Endothelial cell of umbilical vein (primary cell): ENCODE measurements at regions not wholly inside any gene's neighbourhood (a gene's known extent, or its start where the extent isn't known, plus 50 kb on each side); places are given as distances from the start of the nearest gene placed in this dataset.

Experiments used
- BruUV-seq: library from RNA; stranded (reverse); fragments of 400-500 nt; replicated peaks from 2 replicates; lab custom pipeline; 2021; lab: Mats Ljungman, UMichigan
- CTCF ChIA-PET: fragments of 300-600, 350-600 bp; sonication (Branson Sonifier 250); formaldehyde crosslinking; loops from one replicate; lab custom pipeline; 2021; ENCODE audit warnings: antibody characterized with exemption, inconsistent platforms; lab: Charles Lee
- POLR2A ChIA-PET: fragments of 300-600, 350-600 bp; sonication (Branson Sonifier 250); formaldehyde crosslinking; loops from one replicate; lab custom pipeline; 2021; ENCODE audit warnings: antibody characterized with exemption, inconsistent platforms; lab: Charles Lee
- DNase-seq: peaks from one replicate; pipeline ENCODE4 v3.0.0-alpha.2; 2011; ENCODE audit warnings: low read depth, low spot score
- FAIRE-seq: peaks from 2 replicates; lab custom pipeline; 2011; peaks lifted over from hg19 to GRCh38; lab: Jason Lieb, UNC
- H2AFZ ChIP-seq: 2 replicates; pipeline ENCODE4 v1.6.0; 2012; ENCODE audit warnings: low read depth, low read length, control low read depth, inconsistent platforms
- H3K27ac ChIP-seq: 2 replicates; pipeline ENCODE4 v1.5.1; 2011; ENCODE audit warnings: low read depth, mild to moderate bottlenecking, control low read depth, low read length, moderate library complexity; ENCODE audit not compliant: insufficient read depth
- H3K27me3 ChIP-seq, 2 experiments: 2 replicates each; pipeline versions ENCODE4 v1.6.0 to v1.6.1; 2011; ENCODE audit warnings: low read length in 2 of 2, mixed read lengths in 1 of 2; ENCODE audit not compliant: control insufficient read depth in 2 of 2, insufficient read depth in 2 of 2
- H3K36me3 ChIP-seq, 2 experiments: 2 replicates in 1 of 2; 3 replicates in 1 of 2; pipeline ENCODE4 v1.5.1; 2011; ENCODE audit warnings: low read length in 2 of 2, mild to moderate bottlenecking in 1 of 2, moderate library complexity in 1 of 2; ENCODE audit not compliant: control insufficient read depth in 2 of 2, insufficient read depth in 2 of 2; ENCODE audit errors: extremely low read depth in 1 of 2
- H3K4me1 ChIP-seq: 3 replicates; pipeline ENCODE4 v1.5.1; 2011; ENCODE audit warnings: mild to moderate bottlenecking, low read length; ENCODE audit not compliant: control insufficient read depth, insufficient read depth; ENCODE audit errors: extremely low read depth
- H3K4me2 ChIP-seq: 2 replicates; pipeline ENCODE4 v1.6.1; 2011; ENCODE audit warnings: low read length, control low read depth, mixed read lengths; ENCODE audit not compliant: insufficient read depth
- H3K4me3 ChIP-seq, 3 experiments: fragments of 200-600 bp in 1 of 3; sonication (generic), shearing (Covaris generic) in 1 of 3; replicated peaks in 1 of 3; 2 replicates each; pipeline ENCODE4 v1.5.1; 2011 to 2016; ENCODE audit warnings: control low read depth in 3 of 3, low read length in 3 of 3, mild to moderate bottlenecking in 2 of 3, inconsistent platforms in 1 of 3, low read depth in 1 of 3, moderate library complexity in 1 of 3; ENCODE audit not compliant: insufficient read depth in 1 of 3
- H3K79me2 ChIP-seq: 2 replicates; pipeline ENCODE4 v1.6.0; 2012; ENCODE audit warnings: low read length, inconsistent platforms; ENCODE audit not compliant: control insufficient read depth, insufficient read depth
- H3K9ac ChIP-seq: replicated peaks from 2 replicates; pipeline ENCODE3; 2011; ENCODE audit warnings: low read length, control low read depth; ENCODE audit not compliant: insufficient read depth; ENCODE audit errors: extremely low read depth
- H3K9me1 ChIP-seq: replicated peaks from 3 replicates; pipeline ENCODE4 v1.6.0; 2011; ENCODE audit warnings: mild to moderate bottlenecking, low read length; ENCODE audit not compliant: control insufficient read depth, insufficient read depth; ENCODE audit errors: extremely low read depth
- H3K9me3 ChIP-seq: replicated peaks from 2 replicates; pipeline ENCODE4 v1.5.1; 2012; ENCODE audit warnings: low read length, inconsistent platforms; ENCODE audit not compliant: control insufficient read depth, insufficient read depth
- H4K20me1 ChIP-seq: replicated peaks from 2 replicates; pipeline ENCODE3; 2011; ENCODE audit warnings: mild to moderate bottlenecking, low read length; ENCODE audit not compliant: control insufficient read depth, insufficient read depth; ENCODE audit errors: extremely low read depth
- EZH2 ChIP-seq: IDR thresholded peaks from 2 replicates; pipeline ENCODE4 v1.6.1; 2012; ENCODE audit warnings: borderline replicate concordance, low read depth, mild to moderate bottlenecking, moderate library complexity, low read length, inconsistent platforms; ENCODE audit not compliant: severe bottlenecking
- FOS ChIP-seq: IDR thresholded peaks from 2 replicates; pipeline ENCODE4 v1.6.1; 2011; ENCODE audit warnings: mild to moderate bottlenecking, low read length, moderate library complexity, borderline replicate concordance; ENCODE audit not compliant: insufficient read depth
- GATA2 ChIP-seq: IDR thresholded peaks from 2 replicates; pipeline ENCODE4 v1.7.0; 2011; ENCODE audit warnings: low read depth, mild to moderate bottlenecking, moderate library complexity, mixed read lengths, low read length; ENCODE audit not compliant: insufficient read length, insufficient read depth
- JUN ChIP-seq: IDR thresholded peaks from 2 replicates; pipeline ENCODE4 v1.6.1; 2011; ENCODE audit warnings: borderline replicate concordance, low read depth; ENCODE audit not compliant: insufficient read length, insufficient read depth
- MAX ChIP-seq: IDR thresholded peaks from 2 replicates; pipeline ENCODE4 v1.6.1; 2011; ENCODE audit not compliant: insufficient read depth, insufficient read length
- MYC ChIP-seq: IDR thresholded peaks from one replicate; pipeline ENCODE4 v1.6.1; 2011; ENCODE audit warnings: mild to moderate bottlenecking, low read depth, low read length
- POLR2A ChIP-seq: IDR thresholded peaks from 2 replicates; pipeline ENCODE4 v1.6.1; 2012; ENCODE audit warnings: low read depth, mild to moderate bottlenecking, control low read depth, low read length
- POLR2AphosphoS5 ChIP-seq: IDR thresholded peaks from 2 replicates; pipeline ENCODE4 v1.6.1; 2012; ENCODE audit warnings: low read depth, mild to moderate bottlenecking, control low read depth, low read length, moderate library complexity; ENCODE audit not compliant: insufficient read depth
- dilution Hi-C: fragments of 300-500 bp; cut with MboI; formaldehyde crosslinking; loops from one replicate; pipeline ENCODE4 v1.15.0; 2019; ENCODE audit warnings: low sequenced_read_pairs; ENCODE audit not compliant: extremely low pct_ligation_motif_present
- intact Hi-C: fragments of 100-400 bp; cut with micrococcal nuclease; formaldehyde crosslinking; loops from one replicate; pipeline ENCODE4 v1.10.0; 2022
- TF ChIP-seq, protein P1 (sequence below), 2 donors: IDR thresholded peaks; 1 replicate in 1 of 2; 2 replicates in 1 of 2; pipeline ENCODE4 v1.5.1; 2011; ENCODE audit warnings: low read length in 2 of 2, mild to moderate bottlenecking in 2 of 2, moderate library complexity in 2 of 2, control low read depth in 1 of 2, inconsistent platforms in 1 of 2, low read depth in 1 of 2; ENCODE audit not compliant: insufficient read depth in 1 of 2; ENCODE audit errors: extremely low read depth in 1 of 2

- TF ChIP-seq EZH2 (no peak), FOS (no peak), POLR2A (no peak), GATA2 (no peak), JUN (no peak)
- intact Hi-C loops (no loop called here), dilution Hi-C loops (no loop called here)
- H3K79me2 ChIP-seq, result no peaks in the 10 kb centered on the region
- ChIA-PET CTCF (no interaction called here), POLR2A (no interaction called here)
- no peak overlapping the region for H2AFZ ChIP-seq
- no TSS peak for BruUV-seq
- H4K20me1 ChIP-seq, result no peaks in the 10 kb centered on the region
- DNase-seq, result no peak
- H3K4me2 ChIP-seq, result no peak overlapping the region
- no peaks in the 10 kb centered on the region for H3K36me3 ChIP-seq
- no peak overlapping the region for H3K9ac ChIP-seq
- H3K27me3 ChIP-seq, result no peaks in the 10 kb centered on the region
- H3K27ac ChIP-seq, result no peak overlapping the region
- H3K9me1 ChIP-seq, result no peaks in the 10 kb centered on the region
- no peaks in the 10 kb centered on the region for H3K4me1 ChIP-seq
- no peak overlapping the region for H3K4me3 ChIP-seq
- no peak for FAIRE-seq
- H3K9me3 ChIP-seq, result no peaks in the 10 kb centered on the region
Observed at GRCh38 chr7:69185170-69185569, 413.1 kb upstream of the AUTS2 start.

GRCh38 chr7:69186974-69187373 is 411.3 kb upstream of the AUTS2 start:
- no peak overlapping the region for H3K4me3 ChIP-seq
- BruUV-seq, result no TSS peak
- CTCF ChIA-PET, result no interaction called here
- DNase-seq (no peak), FAIRE-seq (no peak)
- dilution Hi-C loops (no loop called here), intact Hi-C loops (no loop called here)
- H2AFZ ChIP-seq, result no peak overlapping the region
- no peak for TF ChIP-seq MAX
- TF ChIP-seq JUN, result no peak
- no peak for TF ChIP-seq POLR2A
- no peak for TF ChIP-seq FOS
- no peak for TF ChIP-seq GATA2
- no peak for TF ChIP-seq POLR2AphosphoS5
- TF ChIP-seq MYC, result no peak
- TF ChIP-seq, protein P1, sequence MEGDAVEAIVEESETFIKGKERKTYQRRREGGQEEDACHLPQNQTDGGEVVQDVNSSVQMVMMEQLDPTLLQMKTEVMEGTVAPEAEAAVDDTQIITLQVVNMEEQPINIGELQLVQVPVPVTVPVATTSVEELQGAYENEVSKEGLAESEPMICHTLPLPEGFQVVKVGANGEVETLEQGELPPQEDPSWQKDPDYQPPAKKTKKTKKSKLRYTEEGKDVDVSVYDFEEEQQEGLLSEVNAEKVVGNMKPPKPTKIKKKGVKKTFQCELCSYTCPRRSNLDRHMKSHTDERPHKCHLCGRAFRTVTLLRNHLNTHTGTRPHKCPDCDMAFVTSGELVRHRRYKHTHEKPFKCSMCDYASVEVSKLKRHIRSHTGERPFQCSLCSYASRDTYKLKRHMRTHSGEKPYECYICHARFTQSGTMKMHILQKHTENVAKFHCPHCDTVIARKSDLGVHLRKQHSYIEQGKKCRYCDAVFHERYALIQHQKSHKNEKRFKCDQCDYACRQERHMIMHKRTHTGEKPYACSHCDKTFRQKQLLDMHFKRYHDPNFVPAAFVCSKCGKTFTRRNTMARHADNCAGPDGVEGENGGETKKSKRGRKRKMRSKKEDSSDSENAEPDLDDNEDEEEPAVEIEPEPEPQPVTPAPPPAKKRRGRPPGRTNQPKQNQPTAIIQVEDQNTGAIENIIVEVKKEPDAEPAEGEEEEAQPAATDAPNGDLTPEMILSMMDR (IDR thresholded peaks at IDR 0.05; ENCODE audit: extremely low read depth in 1 of 2, insufficient read depth in 1 of 2, low read depth in 1 of 2, low read length in 2 of 2), result no peak
- no peak for TF ChIP-seq EZH2
- POLR2A ChIA-PET, result no interaction called here
- H3K9me3 ChIP-seq, result no peaks in the 10 kb centered on the region
- no peaks in the 10 kb centered on the region for H3K36me3 ChIP-seq
- H3K4me1 ChIP-seq, result no peaks in the 10 kb centered on the region
- H4K20me1 ChIP-seq, result no peaks in the 10 kb centered on the region
- no peak overlapping the region for H3K4me2 ChIP-seq
- H3K27me3 ChIP-seq, result no peaks in the 10 kb centered on the region
- H3K9me1 ChIP-seq, result no peaks in the 10 kb centered on the region
- no peak overlapping the region for H3K9ac ChIP-seq
- H3K79me2 ChIP-seq, result no peaks in the 10 kb centered on the region
- H3K27ac ChIP-seq, result no peak overlapping the region
